Osteoblast (primary cell): ENCODE measurements at regions not wholly inside any gene's neighbourhood (a gene's known extent, or its start where the extent isn't known, plus 50 kb on each side); places are given as distances from the start of the nearest gene placed in this dataset.
A peak's percentile ranks its signal among the peaks of the same experiment; 100 is the strongest.

Experiments
- DNase-seq: peaks from one replicate; pipeline ENCODE4 v3.0.0; 2011; ENCODE audit warnings: low spot score, mixed read lengths; ENCODE audit not compliant: insufficient read length; ENCODE audit errors: missing footprints
- H2AFZ ChIP-seq: 2 replicates; pipeline ENCODE4 v1.6.0; 2011; ENCODE audit warnings: mild to moderate bottlenecking, low read length
- H3K27ac ChIP-seq: 2 replicates; pipeline ENCODE4 v1.5.1; 2011; ENCODE audit warnings: mild to moderate bottlenecking, low read depth, low read length, moderate library complexity
- H3K27me3 ChIP-seq: 2 replicates; pipeline ENCODE4 v1.6.0; 2012; ENCODE audit warnings: mild to moderate bottlenecking, control low read depth, inconsistent platforms, low read length, moderate library complexity; ENCODE audit not compliant: insufficient read depth
- H3K36me3 ChIP-seq: 2 replicates; pipeline ENCODE4 v1.5.1; 2011; ENCODE audit warnings: mild to moderate bottlenecking, low read length, control low read depth, moderate library complexity; ENCODE audit not compliant: insufficient read depth
- H3K4me1 ChIP-seq: 2 replicates; pipeline ENCODE4 v1.5.1; 2011; ENCODE audit warnings: mild to moderate bottlenecking, low read length, control low read depth, moderate library complexity; ENCODE audit not compliant: insufficient read depth
- H3K4me2 ChIP-seq: 2 replicates; pipeline ENCODE4 v1.6.0; 2011; ENCODE audit warnings: mild to moderate bottlenecking, low read length; ENCODE audit not compliant: insufficient read depth
- H3K4me3 ChIP-seq: fragments of 200-600 bp; sonication (generic); 3 replicates; pipeline ENCODE4 v1.5.1; 2012; ENCODE audit warnings: mild to moderate bottlenecking, low read length, inconsistent platforms; ENCODE audit not compliant: insufficient read depth
- H3K79me2 ChIP-seq: 2 replicates; pipeline ENCODE4 v1.6.0; 2012; ENCODE audit warnings: mild to moderate bottlenecking, low read length, control low read depth, inconsistent platforms; ENCODE audit not compliant: insufficient read depth
- H3K9me3 ChIP-seq: 2 replicates; pipeline ENCODE4 v1.5.1; 2011; ENCODE audit warnings: low read depth, low read length, control low read depth
- H4K20me1 ChIP-seq: 2 replicates; pipeline ENCODE4 v1.6.0; 2012; ENCODE audit warnings: mild to moderate bottlenecking, low read length, control low read depth; ENCODE audit not compliant: insufficient read depth
- CTCF ChIP-seq: IDR thresholded peaks from 2 replicates; pipeline ENCODE4 v1.5.1; 2011; ENCODE audit warnings: mild to moderate bottlenecking, low read depth, low read length, moderate library complexity; ENCODE audit errors: extremely low read depth

GRCh38 chrX:3529466-3530010 is 183.1 kb upstream of the MXRA5 start:
- Histone ChIP-seq H3K4me3 (no peak overlapping the region), H3K4me1 (peaks cover 26% of the 10 kb centered on the region)
- no peak for DNase-seq

GRCh38 chrX:3527811-3528210 is 181.4 kb upstream of the MXRA5 start:
- no peak overlapping the region for H3K4me3 ChIP-seq
- no peak overlapping the region for H3K4me2 ChIP-seq
- H3K9me3 ChIP-seq: no peaks in the 10 kb centered on the region
- H3K27ac ChIP-seq: peak overlapping the region; percentile 79
- no peak for DNase-seq
- peak overlapping the region; percentile 35 for H2AFZ ChIP-seq
- H3K36me3 ChIP-seq: no peaks in the 10 kb centered on the region
- H3K79me2 ChIP-seq: no peaks in the 10 kb centered on the region
- H3K27me3 ChIP-seq: no peaks in the 10 kb centered on the region
- H3K4me1 ChIP-seq: peaks cover 29% of the 10 kb centered on the region
- H4K20me1 ChIP-seq: no peaks in the 10 kb centered on the region
- no peak for TF ChIP-seq CTCF

More at GRCh38 chrX:3529466-3530010, 183.1 kb upstream of the MXRA5 start:
- Histone ChIP-seq H3K79me2 (no peaks in the 10 kb centered on the region), H3K9me3 (no peaks in the 10 kb centered on the region), H3K36me3 (no peaks in the 10 kb centered on the region), H3K27me3 (no peaks in the 10 kb centered on the region), H3K27ac (no peak overlapping the region), H4K20me1 (no peaks in the 10 kb centered on the region), H2AFZ (no peak overlapping the region), H3K4me2 (no peak overlapping the region)
- TF ChIP-seq CTCF: no peak

GRCh38 chrX:3527166-3527565 is 180.7 kb upstream of the MXRA5 start:
- H3K9me3 ChIP-seq: no peaks in the 10 kb centered on the region
- peak overlapping the region; percentile 53 for H3K4me2 ChIP-seq
- H3K4me1 ChIP-seq: peaks cover 33% of the 10 kb centered on the region
- H3K27me3 ChIP-seq: no peaks in the 10 kb centered on the region
- TF ChIP-seq CTCF: no peak
- H3K27ac ChIP-seq: peak overlapping the region; percentile 79
- no peaks in the 10 kb centered on the region for H3K36me3 ChIP-seq
- no peak overlapping the region for H3K4me3 ChIP-seq
- H4K20me1 ChIP-seq: no peaks in the 10 kb centered on the region
- no peak for DNase-seq
- H2AFZ ChIP-seq: no peak overlapping the region
- no peaks in the 10 kb centered on the region for H3K79me2 ChIP-seq

- Histone ChIP-seq H3K27ac (peak overlapping the region; percentile 79), H3K36me3 (no peaks in the 10 kb centered on the region), H3K4me2 (peak overlapping the region; percentile 53), H3K4me1 (peaks cover 34% of the 10 kb centered on the region), H3K79me2 (no peaks in the 10 kb centered on the region), H3K27me3 (no peaks in the 10 kb centered on the region), H3K9me3 (no peaks in the 10 kb centered on the region), H4K20me1 (no peaks in the 10 kb centered on the region), H2AFZ (no peak overlapping the region), H3K4me3 (no peak overlapping the region)
- no peak for TF ChIP-seq CTCF
- DNase-seq: no peak
Observed at GRCh38 chrX:3526731-3527130, 180.3 kb upstream of the MXRA5 start.
